RWPE1 (cell line): ENCODE measurements at regions not wholly inside any gene's neighbourhood (a gene's known extent, or its start where the extent isn't known, plus 50 kb on each side); places are given as distances from the start of the nearest gene placed in this dataset.

ENCODE experiments used
- CTCF ChIA-PET: fragments of 350-600 bp; sonication (Branson Sonifier 250); formaldehyde crosslinking; extraction: SDS; loops from one replicate; lab custom pipeline; 2021; lab: Yijun Ruan, JAX
- POLR2A ChIA-PET: fragments of 400-600 bp; formaldehyde crosslinking; extraction: SDS; loops from one replicate; lab custom pipeline; 2020; ENCODE audit warnings: antibody characterized with exemption; ENCODE audit not compliant: low non-redundant PET; lab: Yijun Ruan, JAX
- DNase-seq: peaks from one replicate; pipeline ENCODE4 v3.0.0; 2012; ENCODE audit warnings: low spot score
- H3K27ac ChIP-seq: fragments of 450-650 bp; 2 replicates; pipeline ENCODE4 v1.5.1; 2017
- CTCF ChIP-seq: fragments of 450-650 bp; conservative IDR thresholded peaks from 2 replicates; pipeline ENCODE4 v1.5.1; 2017; ENCODE audit warnings: low read depth, mild to moderate bottlenecking

- DNase-seq, result no peak
- no peak for TF ChIP-seq CTCF
- ChIA-PET CTCF (interaction anchor here (0.6 kb wide), 1 partner anchor 114 kb away, joined by 3 read pairs; no protein-coding TSS in a partner anchor), POLR2A (no interaction called here)
- no peak overlapping the region for H3K27ac ChIP-seq
These were observed 958.6 kb downstream of the STIM2 start for GRCh38 chr4:27819246-27819645.

DNA sequence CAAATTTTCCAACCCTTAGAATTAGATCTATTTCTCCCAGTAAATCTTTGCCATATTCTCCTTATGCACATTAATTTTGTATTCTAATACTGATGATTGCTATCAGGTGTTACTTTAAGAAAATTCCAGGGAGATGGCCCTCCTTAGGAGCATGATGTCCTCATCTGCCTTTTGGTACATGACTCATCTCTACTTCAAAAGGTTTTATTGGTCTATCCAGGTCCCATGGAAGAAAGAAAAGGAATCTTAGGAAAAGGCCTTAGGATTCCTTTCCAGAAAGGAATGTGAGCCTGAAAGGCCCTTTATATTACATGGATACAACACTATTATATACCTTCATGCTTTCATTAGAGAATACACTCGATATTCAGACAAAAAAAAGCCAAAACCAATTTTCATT, 968.2 kb downstream of the STIM2 start:
- no peak for DNase-seq
- POLR2A ChIA-PET, result no interaction called here
- H3K27ac ChIP-seq, result no peak overlapping the region
- CTCF ChIA-PET, result no interaction called here
- no peak for TF ChIP-seq CTCF

DNA sequence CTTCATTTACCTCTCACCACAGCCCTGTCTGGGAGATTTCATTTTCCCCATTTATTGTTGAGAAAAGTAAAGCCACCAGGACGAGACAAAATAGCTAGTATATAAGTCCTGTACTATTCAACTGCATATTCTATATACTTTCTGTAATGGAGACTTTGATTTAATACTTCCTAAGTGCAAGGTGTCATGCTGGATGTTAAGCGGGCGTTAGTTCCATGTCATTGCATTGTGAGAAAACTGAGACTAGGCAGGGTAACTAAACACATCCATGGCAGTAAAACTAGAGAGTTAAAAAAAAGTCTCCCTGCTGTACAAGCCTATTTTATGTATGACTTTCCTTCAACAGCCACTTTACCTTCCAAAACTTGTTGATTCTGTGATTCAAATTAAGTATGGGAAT, 969.6 kb downstream of the STIM2 start:
- CTCF ChIA-PET, result no interaction called here
- DNase-seq, result no peak
- no peak for TF ChIP-seq CTCF
- POLR2A ChIA-PET, result no interaction called here
- no peak overlapping the region for H3K27ac ChIP-seq

DNA sequence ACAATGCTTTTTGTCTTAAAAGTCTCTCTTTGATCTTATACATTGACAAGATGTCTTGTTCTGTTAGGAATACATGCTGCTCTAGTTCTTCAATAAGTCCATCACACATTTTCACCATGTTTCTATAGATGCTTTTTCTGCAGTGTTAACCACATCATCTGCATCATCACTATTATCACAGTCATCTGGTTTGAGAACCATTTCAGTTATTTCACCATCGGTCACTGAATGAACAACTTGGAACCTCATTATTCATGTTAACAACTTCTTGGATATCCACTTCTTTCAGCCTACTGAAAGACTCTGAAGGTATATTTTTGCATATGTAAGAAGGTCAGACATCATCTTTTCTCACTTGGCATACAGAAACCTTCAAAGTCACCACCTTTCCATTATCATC, 975.2 kb downstream of the STIM2 start:
- no peak overlapping the region for H3K27ac ChIP-seq
- no peak for DNase-seq
- ChIA-PET CTCF (interaction anchor here (0.6 kb wide), 1 partner anchor 425 kb away, joined by 5 read pairs; no protein-coding TSS in a partner anchor), POLR2A (no interaction called here)
- no peak for TF ChIP-seq CTCF

GRCh38 chr4:27836523-27836922, 975.9 kb downstream of the STIM2 start:
- CTCF ChIA-PET, result interaction anchor here (0.6 kb wide), 1 partner anchor 425 kb away, joined by 5 read pairs; no protein-coding TSS in a partner anchor
- POLR2A ChIA-PET, result no interaction called here
- no peak for TF ChIP-seq CTCF
- H3K27ac ChIP-seq, result no peak overlapping the region
- no peak for DNase-seq

GRCh38 chr4:27843776-27844175, 983.1 kb downstream of the STIM2 start:
- no peak for TF ChIP-seq CTCF
- ChIA-PET CTCF (interaction anchor here (0.6 kb wide), 1 partner anchor 11 kb away, joined by 3 read pairs; no protein-coding TSS in a partner anchor), POLR2A (no interaction called here)
- no peak for DNase-seq
- H3K27ac ChIP-seq, result no peak overlapping the region
